Brain microvascular endothelial cell (primary cell): ENCODE measurements at regions not wholly inside any gene's neighbourhood (a gene's known extent, or its start where the extent isn't known, plus 50 kb on each side); places are given as distances from the start of the nearest gene placed in this dataset.

Experiments
- DNase-seq: peaks from one replicate; pipeline ENCODE4 v3.0.0-alpha.2; 2020
- H3K27ac ChIP-seq: fragments of 250-450 bp; sonication (Bioruptor Pico); 2 replicates; pipeline ENCODE4 v1.5.1; 2020; ENCODE audit warnings: mild to moderate bottlenecking, moderate library complexity
- H3K27me3 ChIP-seq: fragments of 250-450 bp; sonication (Bioruptor Pico); replicated peaks from 2 replicates; pipeline ENCODE4 v1.5.1; 2020; ENCODE audit warnings: mild to moderate bottlenecking
- H3K36me3 ChIP-seq: fragments of 250-450 bp; sonication (Bioruptor Pico); replicated peaks from 2 replicates; pipeline ENCODE4 v1.5.1; 2020; ENCODE audit warnings: mild to moderate bottlenecking
- H3K4me3 ChIP-seq: 2 replicates; pipeline ENCODE4 v1.5.1; 2011; ENCODE audit warnings: low read depth, mild to moderate bottlenecking, control low read depth, low read length, moderate library complexity
- CTCF ChIP-seq: IDR thresholded peaks from 2 replicates; pipeline ENCODE4 v1.5.1; 2011; ENCODE audit warnings: low read depth, mild to moderate bottlenecking, moderate library complexity, low read length, control low read depth, inconsistent platforms; ENCODE audit errors: missing control alignments
- in situ Hi-C: cut with HindIII; loops from 2 replicates; pipeline ENCODE4 v1.10.0; 2017; ENCODE audit warnings: low sequenced_read_pairs, low pct_ligation_motif_present

DNA sequence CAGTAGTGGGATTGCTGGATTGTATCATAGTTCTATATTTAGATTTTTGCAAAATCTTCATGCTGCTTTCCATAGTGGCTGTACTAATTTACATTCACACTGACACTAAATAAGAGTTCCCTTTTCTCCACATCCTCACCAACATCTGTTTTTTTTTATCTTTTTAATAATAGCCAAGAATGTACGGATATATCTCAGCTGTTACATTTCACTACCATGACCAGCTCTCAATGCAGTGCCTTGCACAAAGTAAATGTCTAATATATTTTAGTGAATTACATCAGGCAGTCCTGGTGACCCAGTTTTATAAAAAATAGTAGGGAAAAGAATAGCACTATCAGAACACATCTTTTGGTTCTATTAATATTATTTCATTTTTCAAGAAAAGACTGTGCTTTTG, 161.8 kb downstream of the LNPK start:
- in situ Hi-C loops = no loop called here
- DNase-seq = no peak
- Histone ChIP-seq H3K36me3 (no peaks in the 10 kb centered on the region), H3K27me3 (no peaks in the 10 kb centered on the region), H3K4me3 (no peak overlapping the region), H3K27ac (no peak overlapping the region)
- TF ChIP-seq CTCF = no peak

GRCh38 chr2:175838979-175839378, 163.1 kb downstream of the LNPK start:
- Histone ChIP-seq H3K27ac (no peak overlapping the region), H3K36me3 (no peaks in the 10 kb centered on the region), H3K27me3 (no peaks in the 10 kb centered on the region), H3K4me3 (no peak overlapping the region)
- in situ Hi-C loops = no loop called here
- no peak for DNase-seq
- no peak for TF ChIP-seq CTCF

GRCh38 chr2:175837046-175837445, 165.0 kb downstream of the LNPK start:
- TF ChIP-seq CTCF = no peak
- in situ Hi-C loops = no loop called here
- H3K36me3 ChIP-seq = no peaks in the 10 kb centered on the region
- DNase-seq = peak; percentile 91
- peak overlapping the region; percentile 39 for H3K27ac ChIP-seq
- H3K4me3 ChIP-seq = no peak overlapping the region
- no peaks in the 10 kb centered on the region for H3K27me3 ChIP-seq

DNA sequence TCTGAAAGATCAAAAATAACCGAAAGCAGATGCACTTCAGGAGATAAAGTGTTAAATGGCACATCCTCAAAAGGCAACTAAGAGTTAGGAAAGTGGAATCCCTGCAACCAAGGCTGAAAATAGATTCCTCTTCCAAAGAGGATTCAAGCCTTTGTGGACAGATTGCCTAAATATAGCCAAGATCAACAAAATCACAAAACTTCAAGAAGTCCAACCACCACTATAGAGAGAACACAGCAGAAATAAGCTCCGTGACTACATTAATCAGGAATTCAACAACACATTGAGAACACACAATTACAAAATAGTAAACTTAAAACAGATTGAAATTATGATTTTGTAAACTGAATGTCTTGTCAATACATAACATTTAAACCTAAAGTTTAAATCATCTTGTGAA, 165.7 kb downstream of the LNPK start:
- TF ChIP-seq CTCF = no peak
- Histone ChIP-seq H3K27ac (no peak overlapping the region), H3K4me3 (no peak overlapping the region), H3K27me3 (no peaks in the 10 kb centered on the region), H3K36me3 (no peaks in the 10 kb centered on the region)
- in situ Hi-C loops = no loop called here
- DNase-seq = no peak

- no peak for DNase-seq
- no peaks in the 10 kb centered on the region for H3K36me3 ChIP-seq
- no peak for TF ChIP-seq CTCF
- in situ Hi-C loops = no loop called here
- H3K27me3 ChIP-seq = no peaks in the 10 kb centered on the region
- H3K4me3 ChIP-seq = no peak overlapping the region
- no peak overlapping the region for H3K27ac ChIP-seq
Measured at GRCh38 chr2:175834477-175834876, 167.6 kb downstream of the LNPK start.

- no peak for TF ChIP-seq CTCF
- Histone ChIP-seq H3K27me3 (no peaks in the 10 kb centered on the region), H3K4me3 (no peak overlapping the region), H3K36me3 (no peaks in the 10 kb centered on the region), H3K27ac (no peak overlapping the region)
- DNase-seq = no peak
- in situ Hi-C loops = no loop called here
Measured at GRCh38 chr2:175832866-175833265, 169.2 kb downstream of the LNPK start.
